ENCODE measurements at regions not wholly inside any gene's neighbourhood (a gene's known extent, or its start where the extent isn't known, plus 50 kb on each side); places are given as distances from the start of the nearest gene placed in this dataset.

DNA sequence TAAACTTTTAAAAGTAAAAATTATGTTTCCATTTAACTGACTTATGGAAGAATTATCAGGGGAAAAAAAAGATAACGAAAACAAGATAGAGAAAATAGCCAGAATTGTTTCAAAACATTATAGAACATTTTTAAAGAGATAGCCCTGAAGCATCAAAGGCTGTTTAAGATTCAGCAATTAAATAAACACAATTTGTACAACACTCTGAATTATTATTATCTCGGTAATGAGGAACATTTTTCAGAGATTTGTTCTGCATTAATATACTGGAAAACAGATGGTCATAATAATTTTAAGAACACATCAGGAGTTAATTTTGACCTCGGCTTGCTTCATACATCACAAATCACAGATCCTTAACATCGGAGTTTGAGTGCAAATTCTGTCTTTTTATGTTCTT is 643.8 kb downstream of the SORCS1 start:
- no peak for DNase-seq (ENCODE audit: low read depth in 2 of 3, low spot score in 2 of 3)

DNA sequence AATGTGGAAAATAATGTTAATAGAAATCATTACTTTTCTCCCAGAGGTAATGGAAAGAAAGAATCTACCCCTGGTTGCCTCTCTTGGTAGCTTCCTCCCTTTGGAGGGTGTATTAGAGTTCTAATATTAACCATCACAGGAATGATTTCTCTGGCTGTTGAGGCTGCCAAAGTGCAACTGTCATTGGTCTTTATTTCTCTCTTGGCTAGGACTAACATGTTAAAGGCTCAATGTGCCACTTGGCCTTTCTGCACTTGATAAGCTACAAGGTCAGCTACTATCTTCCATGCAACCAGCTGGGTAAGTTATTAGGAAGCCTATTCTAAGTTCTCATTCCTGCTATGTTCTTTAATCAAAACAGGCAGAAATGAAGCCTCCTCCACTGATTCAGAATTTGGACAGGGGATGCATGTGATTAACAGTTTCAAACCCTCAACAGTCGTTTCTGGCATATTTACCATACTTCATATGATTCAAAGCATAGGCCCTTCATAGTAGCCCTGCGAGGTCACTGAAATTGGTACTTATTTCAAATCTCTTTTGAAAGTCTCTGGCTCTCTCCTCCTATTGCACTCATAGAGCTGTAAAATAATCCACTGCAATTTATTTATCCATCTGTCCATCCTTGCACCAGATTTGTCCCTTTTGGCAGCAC is 645.0 kb downstream of the SORCS1 start:
- no peak for DNase-seq (ENCODE audit: low read depth in 2 of 3, low spot score in 2 of 3)

DNA sequence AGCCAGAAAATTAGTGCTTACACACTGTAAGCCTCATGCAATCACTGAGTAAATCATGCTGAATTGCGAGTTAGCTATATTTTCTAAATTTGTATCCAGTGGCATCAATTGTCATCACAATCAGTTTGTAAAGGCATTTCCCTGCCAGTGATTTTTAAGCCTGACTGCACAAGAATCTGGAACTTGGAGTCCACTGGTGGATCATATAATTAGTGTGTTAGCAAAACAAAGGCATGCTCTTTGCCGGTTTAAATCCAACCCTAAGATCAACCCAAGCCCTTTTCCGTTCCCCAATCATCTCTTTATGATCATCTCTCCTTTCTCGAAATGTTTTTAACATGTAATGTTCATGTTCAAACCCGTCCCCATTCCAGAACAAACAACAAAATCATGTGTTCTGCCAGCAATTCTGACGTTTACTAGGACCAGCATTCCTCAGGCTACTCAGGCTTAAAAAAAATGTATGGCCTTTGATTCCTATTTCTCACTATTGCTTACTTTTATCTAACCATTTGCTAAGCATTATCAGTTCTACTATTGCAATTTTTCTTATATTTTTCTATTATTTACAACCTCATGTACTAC is 649.2 kb downstream of the SORCS1 start:
- DNase-seq (ENCODE audit: low read depth in 2 of 3, low spot score in 2 of 3), result no peak

DNA sequence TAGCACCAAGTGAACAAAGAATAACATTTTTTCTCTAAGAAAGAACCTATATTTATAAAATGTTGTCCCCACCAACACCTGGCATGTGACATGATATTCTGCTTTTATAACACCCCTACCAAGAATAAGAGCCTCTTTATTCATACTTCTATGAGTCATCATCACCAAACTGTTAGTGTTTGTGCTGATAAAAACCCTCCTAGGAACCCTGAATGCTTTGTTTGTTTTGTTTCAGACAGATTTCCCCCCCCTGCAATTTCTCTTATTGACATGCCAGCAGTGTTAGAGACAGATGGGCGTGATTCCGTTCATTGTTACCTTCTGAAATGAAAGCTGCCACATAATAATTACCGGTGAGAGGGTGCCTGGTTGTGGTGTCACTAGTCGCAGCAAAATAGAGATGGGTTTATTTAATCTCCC is 651.1 kb downstream of the SORCS1 start:
- no peak for DNase-seq (ENCODE audit: low read depth in 2 of 3, low spot score in 2 of 3)

DNA sequence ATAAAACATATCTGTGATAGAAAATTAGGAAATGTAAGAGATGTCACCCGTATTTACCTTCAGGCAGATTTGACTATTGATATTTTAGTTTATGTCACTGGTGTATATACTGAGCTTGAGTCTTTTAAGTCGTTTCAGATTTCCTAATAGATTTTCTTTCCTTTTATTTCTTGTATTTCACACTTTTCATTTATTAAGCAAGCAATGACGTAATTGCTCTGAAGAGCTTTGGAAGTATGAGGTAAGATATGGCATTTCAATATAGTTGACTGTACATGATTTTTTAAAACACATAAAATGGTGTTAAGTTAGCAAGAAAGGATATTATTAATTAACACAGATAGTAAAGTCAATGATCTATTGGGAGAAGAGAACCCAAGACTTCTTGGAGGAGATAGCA is 652.6 kb downstream of the SORCS1 start:
- DNase-seq (ENCODE audit: low read depth in 2 of 3, low spot score in 2 of 3), result no peak

DNA sequence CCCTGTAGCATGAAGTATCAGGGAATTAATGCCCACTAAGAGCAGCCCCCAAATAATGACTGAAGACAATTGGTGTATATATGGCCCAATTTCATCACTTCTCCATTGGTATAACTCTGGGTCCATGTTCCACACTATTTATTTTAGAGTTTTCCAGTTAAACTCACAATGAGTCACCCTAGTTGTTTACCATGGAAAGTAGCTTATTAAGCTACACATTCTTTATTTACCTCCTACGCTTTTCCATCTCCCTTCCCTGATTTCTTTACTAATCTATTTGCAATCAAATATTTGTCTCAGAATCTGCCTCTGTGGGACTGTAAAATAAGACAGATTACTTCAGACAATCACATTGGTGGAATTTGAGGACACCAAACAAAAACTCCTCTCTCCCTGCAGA is 655.6 kb downstream of the SORCS1 start:
- DNase-seq (ENCODE audit: low read depth in 2 of 3, low spot score in 2 of 3), result no peak

DNA sequence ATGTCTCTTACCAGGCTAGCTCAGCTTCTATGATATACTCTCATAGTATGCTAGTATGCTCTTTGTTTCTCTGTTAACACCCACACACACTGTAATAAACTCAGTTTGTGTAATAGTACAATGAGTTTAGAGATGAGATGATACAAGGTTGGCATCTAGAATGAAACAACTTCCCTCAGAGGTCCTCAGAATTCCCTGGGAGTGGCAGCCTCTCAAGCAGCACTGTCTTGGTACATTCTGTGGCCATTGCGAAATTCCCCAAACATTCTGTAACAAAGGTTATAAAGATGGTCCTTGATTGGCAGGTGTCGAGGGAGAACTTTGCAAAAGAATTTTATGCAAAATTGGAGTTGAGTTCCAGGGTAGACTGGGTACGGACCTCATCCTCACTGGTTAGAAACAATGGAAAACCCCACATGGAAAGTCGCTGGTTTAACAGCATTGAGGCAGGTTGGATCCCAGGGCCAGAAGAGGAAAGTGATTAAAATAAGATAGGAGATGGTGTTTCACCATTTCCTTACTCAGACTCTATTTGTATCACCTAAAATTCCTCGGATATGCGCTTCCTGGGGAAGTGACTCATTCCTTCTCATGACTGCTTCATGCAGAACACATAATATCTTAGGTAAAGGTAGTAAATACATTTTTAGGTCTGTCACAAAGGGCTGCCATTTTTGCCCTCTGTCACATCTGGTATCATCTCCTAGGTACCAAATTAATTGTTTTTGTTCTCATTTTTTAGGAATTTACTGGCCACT is 657.8 kb downstream of the SORCS1 start:
- DNase-seq (ENCODE audit: low read depth in 2 of 3, low spot score in 2 of 3), result no peak

DNA sequence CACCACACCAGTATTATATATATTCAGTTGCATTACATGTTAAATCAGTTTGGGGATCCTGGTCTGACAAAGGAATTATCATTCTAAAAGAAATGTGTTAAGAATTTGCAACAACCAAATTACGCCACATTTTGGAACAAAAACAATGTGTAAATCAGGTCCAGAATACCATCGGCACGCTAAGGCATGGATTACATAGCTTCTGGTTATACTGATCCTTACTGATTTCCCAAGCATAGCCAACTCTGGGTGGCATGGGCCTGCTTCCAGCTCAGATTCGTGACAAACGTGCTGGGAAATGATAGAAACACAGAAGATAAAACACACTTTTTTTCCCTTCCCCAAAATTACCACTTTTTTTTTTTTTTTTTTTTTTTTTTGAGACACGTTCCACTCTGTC is 660.0 kb downstream of the SORCS1 start:
- DNase-seq (ENCODE audit: low read depth in 2 of 3, low spot score in 2 of 3), result no peak

DNA sequence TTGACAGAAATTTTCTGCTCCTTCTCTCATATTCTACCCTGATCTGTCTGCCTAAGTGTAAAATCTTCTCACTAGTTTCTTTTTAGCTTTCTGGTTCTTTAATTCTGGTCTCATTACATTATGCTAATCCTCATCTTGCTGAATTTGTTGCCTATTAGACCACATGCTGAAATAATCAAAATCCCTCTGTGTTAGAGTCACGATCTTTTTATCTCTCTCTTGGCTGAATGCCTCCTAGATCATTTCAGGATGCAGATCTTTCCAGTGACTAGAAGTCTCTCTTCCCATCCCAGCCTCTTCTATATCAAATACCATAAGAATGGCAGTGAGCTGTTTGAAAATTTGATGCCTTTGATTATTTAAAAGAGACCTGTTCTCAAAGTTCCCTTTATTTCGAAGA is 661.9 kb downstream of the SORCS1 start:
- DNase-seq (ENCODE audit: low read depth in 2 of 3, low spot score in 2 of 3), result no peak

DNA sequence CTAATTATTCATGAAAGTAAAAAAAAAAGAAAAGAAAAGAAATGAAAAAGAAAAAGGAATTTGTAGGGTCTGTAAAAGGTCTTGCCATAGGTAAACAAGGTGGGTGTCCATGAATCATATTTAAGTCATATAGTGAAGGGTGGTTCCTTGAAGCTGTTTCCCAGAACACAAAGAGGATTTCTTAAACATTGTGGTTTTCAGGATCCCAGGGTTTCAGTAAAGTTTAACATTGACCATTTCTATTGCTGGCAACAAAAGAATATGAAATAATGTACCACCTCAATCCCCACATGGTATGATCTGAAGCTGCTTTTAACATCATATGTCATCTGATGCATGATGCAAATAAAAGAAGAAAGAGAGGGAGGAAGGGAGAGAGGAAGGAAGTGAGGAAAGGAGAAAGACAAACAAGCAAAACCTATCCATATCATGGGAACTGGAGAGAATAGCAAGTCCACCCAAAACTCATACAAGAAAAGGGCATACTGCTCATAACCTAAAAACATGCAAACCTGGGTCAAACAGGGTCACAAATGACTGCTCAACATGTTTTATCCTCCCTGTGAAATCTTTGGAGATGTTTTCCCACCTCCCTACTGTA is 663.5 kb downstream of the SORCS1 start:
- DNase-seq (ENCODE audit: low read depth in 2 of 3, low spot score in 2 of 3), result no peak

DNA sequence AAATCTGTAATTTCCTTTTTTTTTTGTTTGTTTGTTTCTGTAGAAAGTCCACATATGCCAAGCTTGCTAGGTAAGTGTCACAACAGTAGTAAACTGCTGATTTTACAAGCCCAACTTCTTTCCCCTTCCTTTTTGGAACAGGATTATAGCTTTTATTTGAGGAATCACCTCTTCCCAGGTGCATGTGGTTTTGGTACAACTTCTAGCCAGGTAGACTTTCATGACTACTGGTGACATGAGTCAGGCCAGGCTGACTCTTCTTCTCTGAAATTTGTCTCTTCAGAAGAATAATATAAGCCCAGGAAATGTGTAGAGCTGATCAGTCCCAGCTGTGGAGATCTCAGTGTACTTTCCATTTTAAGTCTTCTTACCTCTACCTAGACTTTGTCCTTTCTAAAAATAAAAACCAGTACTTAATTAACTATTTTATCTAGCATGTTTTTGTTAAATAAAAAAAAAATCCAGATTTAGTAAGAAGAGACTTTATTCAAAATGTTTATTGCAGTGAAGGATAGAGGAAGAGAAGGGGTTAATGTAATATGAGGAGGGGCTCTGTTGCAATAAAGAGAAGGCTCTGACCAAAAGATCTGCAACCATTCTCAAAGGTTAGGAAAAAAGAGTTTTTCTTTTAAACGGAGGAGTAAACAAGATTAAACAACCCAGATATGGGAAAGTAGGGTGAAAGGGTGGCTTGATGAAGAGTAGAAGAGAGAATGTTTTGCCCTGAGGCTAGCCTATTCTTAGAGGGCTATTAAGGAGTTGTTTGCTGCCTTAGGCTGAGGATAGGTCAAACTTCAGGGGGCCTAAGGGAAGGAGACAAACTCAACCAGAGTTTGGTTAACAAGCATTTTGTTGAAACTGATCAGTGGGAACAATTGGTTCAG is 664.2 kb downstream of the SORCS1 start:
- no peak for DNase-seq (ENCODE audit: low read depth in 2 of 3, low spot score in 2 of 3)

DNA sequence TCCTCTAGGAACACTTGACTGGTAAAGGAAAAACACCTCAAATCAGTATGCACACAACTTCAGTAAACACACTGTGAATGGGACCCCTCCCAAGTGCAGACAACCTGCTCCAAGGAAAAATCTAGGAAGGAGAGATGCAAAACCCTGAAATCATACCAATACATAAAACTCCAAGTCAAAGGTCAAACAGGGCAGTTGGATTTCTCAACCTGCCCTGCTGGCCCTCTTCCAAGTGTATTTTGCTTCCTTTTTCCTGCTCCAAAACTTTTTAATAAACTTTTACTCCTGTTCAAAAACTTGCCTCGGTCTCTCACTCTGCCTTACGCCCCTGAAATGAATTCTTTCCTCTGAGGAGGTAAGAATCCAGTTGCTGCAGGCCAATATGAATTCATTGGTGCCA is 665.1 kb downstream of the SORCS1 start:
- no peak for DNase-seq (ENCODE audit: low read depth in 2 of 3, low spot score in 2 of 3)

DNA sequence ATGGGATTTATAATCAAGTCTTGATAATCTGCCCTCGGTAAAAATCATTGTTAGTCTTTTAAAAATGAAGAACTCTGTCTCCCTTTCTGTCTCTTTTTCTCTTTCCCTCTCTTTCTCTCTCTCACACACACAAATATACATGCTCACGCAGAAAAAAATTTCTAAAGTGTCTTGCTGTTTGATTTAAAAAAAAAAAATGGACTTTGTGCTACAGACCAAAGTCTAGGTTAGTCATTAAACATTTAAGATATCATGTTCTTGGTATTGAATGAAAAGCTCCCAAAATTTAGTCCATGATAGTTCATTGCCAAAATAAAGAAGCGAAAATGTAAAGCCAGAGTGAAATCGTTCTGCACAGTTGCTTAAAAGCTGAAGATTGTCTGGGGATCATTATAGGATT is 665.8 kb downstream of the SORCS1 start:
- DNase-seq (ENCODE audit: low read depth in 2 of 3, low spot score in 2 of 3), result no peak

DNA sequence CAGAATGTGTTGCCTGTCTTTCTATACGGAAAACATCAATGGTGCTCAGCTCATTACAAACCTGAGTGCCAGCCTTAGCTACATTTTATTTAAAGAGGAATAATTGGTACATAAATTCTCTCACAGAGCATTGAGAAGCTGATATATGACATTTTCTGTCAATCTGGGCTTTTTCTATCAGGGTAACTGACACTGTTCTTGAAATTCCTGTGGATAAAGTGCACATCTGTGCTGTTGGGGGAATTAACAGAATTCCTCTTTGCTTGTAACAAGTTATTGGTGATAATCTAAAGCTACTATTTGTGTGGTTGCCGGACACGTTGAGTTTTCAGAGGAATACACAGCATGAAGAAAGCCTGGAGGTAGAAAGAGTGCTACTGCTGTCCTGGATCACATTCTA is 668.6 kb downstream of the SORCS1 start:
- no peak for DNase-seq (ENCODE audit: low read depth in 2 of 3, low spot score in 2 of 3)

DNA sequence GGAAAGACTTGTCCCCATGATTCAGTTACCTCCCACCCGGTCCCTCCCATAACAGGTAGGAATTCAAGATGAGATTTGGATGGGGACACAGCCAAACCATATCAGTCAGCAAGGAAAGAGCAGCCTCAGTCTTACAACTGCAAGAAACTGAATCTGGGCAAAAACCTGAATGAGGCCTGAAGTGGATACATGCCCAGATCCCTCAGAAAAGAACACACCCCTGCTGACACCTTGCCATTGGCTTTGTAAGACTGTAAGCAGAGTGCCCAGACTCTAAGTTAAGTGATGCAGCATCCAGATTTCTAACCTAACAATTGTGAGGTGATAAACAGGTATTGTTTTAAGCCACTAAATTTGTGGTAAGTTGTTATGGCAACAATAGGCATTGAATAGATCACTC is 670.8 kb downstream of the SORCS1 start:
- no peak for DNase-seq (ENCODE audit: low read depth in 2 of 3, low spot score in 2 of 3)

DNA sequence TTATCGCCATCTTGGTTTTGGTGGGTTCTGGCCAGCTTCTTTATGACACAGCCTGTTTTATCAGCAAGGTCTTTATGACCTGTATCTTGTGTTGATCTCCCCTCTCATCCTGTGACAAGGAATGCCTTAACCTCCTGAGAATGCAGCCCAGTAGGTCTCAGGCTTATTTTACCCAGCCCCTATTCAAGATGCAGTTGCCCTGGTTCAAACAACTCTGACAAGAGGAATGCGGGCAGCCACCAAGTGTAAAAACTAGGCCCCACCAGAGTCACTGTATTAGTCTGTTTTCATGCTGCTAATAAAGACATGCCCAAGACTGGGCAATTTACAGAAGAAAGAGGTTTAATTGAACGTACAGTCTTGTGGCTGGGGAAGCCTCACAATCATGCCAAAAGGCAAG is 671.3 kb downstream of the SORCS1 start:
- DNase-seq (ENCODE audit: low read depth in 2 of 3, low spot score in 2 of 3), result no peak

DNA sequence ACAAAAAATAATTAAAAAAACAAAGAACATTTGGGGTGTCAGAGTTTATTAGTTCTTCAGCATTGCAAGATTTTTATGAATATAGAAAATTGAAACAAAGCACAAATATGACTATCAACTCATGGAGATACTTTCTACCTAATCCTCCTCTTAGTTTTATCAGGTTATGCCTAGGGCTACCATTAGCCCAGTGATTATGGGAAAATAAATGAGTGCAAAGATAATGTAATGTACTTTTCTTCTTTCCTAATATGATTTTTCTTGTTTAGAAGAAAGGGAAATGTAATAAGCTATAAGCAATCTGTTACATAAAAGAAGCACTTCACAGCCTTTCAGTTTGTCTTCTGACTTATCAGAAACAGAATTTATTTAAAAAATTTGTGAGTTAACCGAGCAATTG is 676.8 kb downstream of the SORCS1 start:
- no peak for DNase-seq (ENCODE audit: low read depth in 2 of 3, low spot score in 2 of 3)

DNA sequence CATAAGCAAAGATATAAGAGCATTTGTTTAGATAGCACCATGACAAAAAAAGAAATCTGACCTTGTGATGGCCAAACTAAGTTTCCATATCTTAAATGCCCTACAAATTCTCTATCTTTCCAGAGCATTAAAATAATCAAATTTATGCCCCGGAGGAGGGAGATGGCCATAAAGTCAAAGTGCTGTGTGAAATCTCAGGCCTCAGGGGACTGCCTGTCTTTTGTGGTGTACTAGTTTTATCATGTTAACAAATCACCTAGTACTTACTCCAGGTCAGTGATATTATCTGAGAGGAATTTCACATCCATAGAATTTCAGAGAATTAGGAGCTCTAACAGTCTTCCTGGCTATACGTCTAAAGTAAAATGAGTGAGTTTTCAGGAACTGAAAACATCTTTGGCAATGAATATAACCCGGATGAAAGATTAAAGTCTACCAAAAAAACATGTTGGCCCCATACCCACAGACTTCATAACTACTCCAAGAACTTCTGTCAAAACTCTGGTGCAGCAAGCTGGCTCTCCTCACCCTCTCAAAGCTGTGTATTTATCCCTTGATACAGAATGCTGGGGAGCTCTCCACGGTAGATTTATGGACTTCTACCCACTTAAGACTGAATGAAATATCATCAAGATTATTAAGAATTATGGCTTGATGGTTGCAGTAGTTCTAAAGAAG is 682.8 kb downstream of the SORCS1 start:
- no peak for DNase-seq (ENCODE audit: low read depth in 2 of 3, low spot score in 2 of 3)

DNA sequence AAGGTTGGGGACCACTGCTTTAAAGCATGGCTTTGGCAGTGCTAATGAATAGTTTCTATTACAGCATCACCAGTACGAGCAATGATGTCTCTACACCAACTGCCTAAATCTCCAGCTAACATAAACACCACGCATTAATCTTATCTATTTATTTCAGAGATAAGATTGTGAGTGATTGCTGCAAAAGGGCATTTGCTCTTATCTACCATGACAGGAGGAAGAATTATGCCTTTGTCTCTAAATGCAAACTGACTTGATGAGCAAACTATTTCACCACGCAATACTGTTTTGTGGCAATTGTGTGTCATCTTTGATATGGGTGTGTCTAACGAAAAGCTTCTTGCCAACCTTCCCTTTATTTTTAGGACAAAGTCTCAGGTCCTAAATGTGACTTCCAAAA is 684.9 kb downstream of the SORCS1 start:
- no peak for DNase-seq (ENCODE audit: low read depth in 2 of 3, low spot score in 2 of 3)

DNA sequence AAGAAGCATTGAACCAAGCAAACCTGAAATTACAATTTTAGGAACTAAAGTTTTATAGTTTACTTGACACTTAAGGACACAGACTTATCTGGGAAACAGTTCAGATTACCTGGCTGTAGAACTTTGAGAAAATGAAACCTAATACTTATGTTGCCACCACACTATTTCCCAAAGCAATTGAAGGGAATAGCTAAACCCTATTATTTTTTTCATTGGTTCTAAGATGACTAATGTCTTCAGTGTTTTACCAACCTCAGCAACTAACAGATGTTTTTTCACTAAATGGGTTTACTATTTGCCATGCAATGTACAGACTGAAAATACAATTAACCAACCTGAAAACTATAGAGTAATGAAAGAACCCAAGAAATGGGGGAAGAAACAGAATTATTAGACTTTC is 689.6 kb downstream of the SORCS1 start:
- no peak for DNase-seq (ENCODE audit: low read depth in 2 of 3, low spot score in 2 of 3)
